Tibial nerve (tissue), 4 donors: ENCODE measurements at regions not wholly inside any gene's neighbourhood (a gene's known extent, or its start where the extent isn't known, plus 50 kb on each side); places are given as distances from the start of the nearest gene placed in this dataset.

Source experiments
- CTCF ChIP-seq, 5 experiments: fragments of 200-600 bp in 3 of 5; fragments of 450-650 bp in 2 of 5; sonication (generic) in 3 of 5; IDR thresholded peaks; one replicate each; pipeline ENCODE4 v1.5.1; 2016 to 2019; ENCODE audit warnings: antibody characterized with exemption in 5 of 5, mild to moderate bottlenecking in 3 of 5, moderate library complexity in 2 of 5
- EP300 ChIP-seq, 2 donors: sonication (generic); formaldehyde crosslinking; IDR thresholded peaks; one replicate each; pipeline ENCODE4 v1.6.1; 2017; ENCODE audit warnings: antibody characterized with exemption in 2 of 2, mild to moderate bottlenecking in 1 of 2
- POLR2A ChIP-seq, 2 donors: fragments of 450-650 bp; IDR thresholded peaks; one replicate each; pipeline ENCODE4 v1.6.1; 2017; ENCODE audit warnings: antibody characterized with exemption in 2 of 2, mild to moderate bottlenecking in 2 of 2, moderate library complexity in 2 of 2

DNA sequence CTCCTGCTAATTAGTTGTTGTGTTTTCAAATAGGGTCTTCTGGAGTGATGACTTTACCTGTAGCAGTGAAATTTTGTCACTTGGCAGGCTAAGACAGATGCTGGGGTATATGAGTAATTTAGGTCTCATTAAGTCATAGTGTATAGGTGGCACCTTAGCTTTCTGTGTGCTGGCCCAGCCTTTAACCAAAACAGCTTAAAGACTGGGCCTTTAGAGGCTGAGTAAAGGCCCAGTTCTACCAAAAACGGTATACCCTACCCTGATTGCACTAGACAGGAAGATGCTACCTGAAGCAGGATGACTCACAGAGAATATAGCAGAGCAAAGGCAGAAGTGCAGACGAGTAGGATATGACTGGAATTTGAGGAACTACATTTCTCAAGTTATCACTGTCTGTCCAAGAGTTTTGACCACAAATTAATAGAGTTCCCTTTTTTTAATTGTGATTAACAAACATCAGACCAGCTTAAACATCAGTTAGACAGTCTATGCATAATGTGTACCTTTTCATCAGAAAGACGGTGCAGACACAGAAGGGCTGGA, 337.9 kb upstream of the SALL3 start:
- no peak for TF ChIP-seq CTCF (IDR thresholded peaks at IDR 0.05)
- TF ChIP-seq EP300 (IDR thresholded peaks at IDR 0.05) = no peak
- no peak for TF ChIP-seq POLR2A (IDR thresholded peaks at IDR 0.05)
